ENCODE measurements at regions not wholly inside any gene's neighbourhood (a gene's known extent, or its start where the extent isn't known, plus 50 kb on each side); places are given as distances from the start of the nearest gene placed in this dataset.
"Not testable (repeated sequence)": the region's sequence is repeated elsewhere in the genome, so short reads cannot be mapped to it uniquely, and the experiment has no call there.

GRCh38 chr11:90585491-90585890 lies 362.6 kb upstream of the CHORDC1 start:
- no peaks in the 10 kb centered on the region for H3K4me1 ChIP-seq (ENCODE audit: control insufficient read depth, low read depth, low read length)
- H3K79me2 ChIP-seq (ENCODE audit: control insufficient read depth, insufficient read depth, low read length): no peaks in the 10 kb centered on the region
- H3K18ac ChIP-seq (ENCODE audit: low read length): no peak overlapping the region
- no peak overlapping the region for H4K5ac ChIP-seq (ENCODE audit: low read length)
- H3K4ac ChIP-seq (ENCODE audit: low read depth, low read length): no peak overlapping the region
- no peaks in the 10 kb centered on the region for H3K79me1 ChIP-seq (ENCODE audit: low read length)
- no peak overlapping the region for H2BK15ac ChIP-seq (replicated peaks; ENCODE audit: low read depth)
- no CpG with 5 or more reads among the region's 1 CpG for WGBS (ENCODE audit: extremely low coverage, insufficient coverage, low lambda C conversion rate)
- H2AK5ac ChIP-seq (ENCODE audit: low read length): no peak overlapping the region
- no peak overlapping the region for H2BK120ac ChIP-seq (ENCODE audit: low read depth, low read length)
- DNase-seq: peak; percentile 1
- H3K4me3 ChIP-seq (ENCODE audit: low read length): no peak overlapping the region
- H3K56ac ChIP-seq (ENCODE audit: low read length): no peak overlapping the region
- no peak overlapping the region for H4K8ac ChIP-seq (ENCODE audit: low read depth, low read length)
- no peaks in the 10 kb centered on the region for H3K36me3 ChIP-seq (ENCODE audit: control insufficient read depth, insufficient read depth, low read length)
- H2BK5ac ChIP-seq (ENCODE audit: low read length): no peak overlapping the region
- H3K9ac ChIP-seq (ENCODE audit: low read length): no peak overlapping the region
- no peak overlapping the region for H3K4me2 ChIP-seq (ENCODE audit: low read length)
- H3K23ac ChIP-seq (ENCODE audit: low read length): no peak overlapping the region
- no peaks in the 10 kb centered on the region for H3K27me3 ChIP-seq (ENCODE audit: insufficient read depth, low read length, poor library complexity)
- no peak overlapping the region for H3K27ac ChIP-seq (ENCODE audit: low read depth, low read length)

- not testable (repeated sequence) for H3K27me3 ChIP-seq (ENCODE audit: insufficient read depth, low read length, poor library complexity); H3K18ac ChIP-seq (ENCODE audit: low read length); H3K4me1 ChIP-seq (ENCODE audit: control insufficient read depth, low read depth, low read length); H2BK15ac ChIP-seq (replicated peaks; ENCODE audit: low read depth); H3K27ac ChIP-seq (ENCODE audit: low read depth, low read length); H3K79me2 ChIP-seq (ENCODE audit: control insufficient read depth, insufficient read depth, low read length); H3K4me2 ChIP-seq (ENCODE audit: low read length); H3K9ac ChIP-seq (ENCODE audit: low read length); DNase-seq; H3K79me1 ChIP-seq (ENCODE audit: low read length); H4K8ac ChIP-seq (ENCODE audit: low read depth, low read length); H3K36me3 ChIP-seq (ENCODE audit: control insufficient read depth, insufficient read depth, low read length); H2BK120ac ChIP-seq (ENCODE audit: low read depth, low read length); H3K4me3 ChIP-seq (ENCODE audit: low read length); H4K5ac ChIP-seq (ENCODE audit: low read length); H3K23ac ChIP-seq (ENCODE audit: low read length); H3K4ac ChIP-seq (ENCODE audit: low read depth, low read length); H3K56ac ChIP-seq (ENCODE audit: low read length); H2BK5ac ChIP-seq (ENCODE audit: low read length); H2AK5ac ChIP-seq (ENCODE audit: low read length)
- WGBS (ENCODE audit: extremely low coverage, insufficient coverage, low lambda C conversion rate): no CpG with 5 or more reads among the region's 7 CpGs
These were observed 360.1 kb upstream of the CHORDC1 start for GRCh38 chr11:90582999-90583398.

DNA sequence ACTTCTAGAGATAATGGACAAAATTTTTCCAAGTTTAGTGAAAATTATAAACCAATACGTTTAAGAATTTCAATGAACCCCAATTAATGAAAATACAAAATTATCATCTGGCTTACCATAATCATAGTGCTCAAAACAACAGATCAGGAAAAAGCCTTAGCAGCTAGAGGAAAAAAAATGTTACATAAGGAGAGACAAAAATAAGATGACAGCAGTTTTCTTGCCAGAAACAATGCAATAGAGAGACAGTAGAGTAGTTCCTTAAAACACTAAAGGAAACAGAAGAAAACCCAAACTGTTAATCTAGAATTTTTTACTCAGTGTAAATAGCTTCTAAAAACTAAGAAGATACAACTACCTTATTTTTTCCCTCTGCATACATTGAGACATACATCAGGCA lies 341.7 kb upstream of the CHORDC1 start:
- no CpG with 5 or more reads among the region's 1 CpG for WGBS (ENCODE audit: extremely low coverage, insufficient coverage, low lambda C conversion rate)
- H2BK15ac ChIP-seq (replicated peaks; ENCODE audit: low read depth): no peak overlapping the region
- H3K4me2 ChIP-seq (ENCODE audit: low read length): no peak overlapping the region
- H3K79me2 ChIP-seq (ENCODE audit: control insufficient read depth, insufficient read depth, low read length): no peaks in the 10 kb centered on the region
- no peak for DNase-seq
- no peaks in the 10 kb centered on the region for H3K79me1 ChIP-seq (ENCODE audit: low read length)
- H3K23ac ChIP-seq (ENCODE audit: low read length): no peak overlapping the region
- no peak overlapping the region for H2BK120ac ChIP-seq (ENCODE audit: low read depth, low read length)
- no peak overlapping the region for H4K8ac ChIP-seq (ENCODE audit: low read depth, low read length)
- no peak overlapping the region for H3K18ac ChIP-seq (ENCODE audit: low read length)
- no peaks in the 10 kb centered on the region for H3K27me3 ChIP-seq (ENCODE audit: insufficient read depth, low read length, poor library complexity)
- no peaks in the 10 kb centered on the region for H3K36me3 ChIP-seq (ENCODE audit: control insufficient read depth, insufficient read depth, low read length)
- no peak overlapping the region for H2AK5ac ChIP-seq (ENCODE audit: low read length)
- no peaks in the 10 kb centered on the region for H3K4me1 ChIP-seq (ENCODE audit: control insufficient read depth, low read depth, low read length)
- no peak overlapping the region for H3K4ac ChIP-seq (ENCODE audit: low read depth, low read length)
- no peak overlapping the region for H3K27ac ChIP-seq (ENCODE audit: low read depth, low read length)
- no peak overlapping the region for H3K9ac ChIP-seq (ENCODE audit: low read length)
- no peak overlapping the region for H2BK5ac ChIP-seq (ENCODE audit: low read length)
- no peak overlapping the region for H3K56ac ChIP-seq (ENCODE audit: low read length)
- no peak overlapping the region for H4K5ac ChIP-seq (ENCODE audit: low read length)
- H3K4me3 ChIP-seq (ENCODE audit: low read length): no peak overlapping the region

DNA sequence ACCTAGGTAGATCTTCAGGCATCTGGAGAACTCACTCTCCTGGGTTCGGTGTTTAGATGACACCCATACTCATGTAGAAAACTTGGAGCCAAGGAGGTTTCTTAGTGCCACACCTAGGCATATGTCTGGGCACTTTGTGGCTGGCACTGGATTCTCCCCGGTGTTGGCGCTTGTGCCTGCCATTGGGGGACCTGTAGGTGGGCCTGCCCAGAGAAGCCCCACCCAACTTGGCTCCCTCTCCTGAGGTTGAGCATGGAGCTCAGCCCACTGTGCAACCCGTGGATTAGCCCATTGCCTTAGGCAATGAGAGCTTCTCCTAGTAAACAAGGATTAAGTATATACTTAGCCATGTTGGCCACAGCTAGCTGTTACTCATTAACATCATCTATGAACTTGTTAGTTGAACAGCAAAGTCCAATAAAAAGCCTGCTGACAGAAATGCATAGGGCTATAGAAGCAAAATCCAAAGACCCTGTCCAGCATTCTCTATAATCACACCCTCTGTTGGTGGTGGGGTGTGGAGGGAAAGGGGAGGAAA lies 335.5 kb upstream of the CHORDC1 start:
- no peak overlapping the region for H2AK5ac ChIP-seq (ENCODE audit: low read length)
- no peaks in the 10 kb centered on the region for H3K4me1 ChIP-seq (ENCODE audit: control insufficient read depth, low read depth, low read length)
- H3K79me2 ChIP-seq (ENCODE audit: control insufficient read depth, insufficient read depth, low read length): no peaks in the 10 kb centered on the region
- H3K56ac ChIP-seq (ENCODE audit: low read length): no peak overlapping the region
- no peak overlapping the region for H2BK5ac ChIP-seq (ENCODE audit: low read length)
- no peak overlapping the region for H3K18ac ChIP-seq (ENCODE audit: low read length)
- no peaks in the 10 kb centered on the region for H3K79me1 ChIP-seq (ENCODE audit: low read length)
- H3K4ac ChIP-seq (ENCODE audit: low read depth, low read length): no peak overlapping the region
- no peak overlapping the region for H3K4me3 ChIP-seq (ENCODE audit: low read length)
- no CpG with 5 or more reads among the region's 4 CpGs for WGBS (ENCODE audit: extremely low coverage, insufficient coverage, low lambda C conversion rate)
- H3K23ac ChIP-seq (ENCODE audit: low read length): no peak overlapping the region
- H3K36me3 ChIP-seq (ENCODE audit: control insufficient read depth, insufficient read depth, low read length): no peaks in the 10 kb centered on the region
- no peak overlapping the region for H4K8ac ChIP-seq (ENCODE audit: low read depth, low read length)
- H3K4me2 ChIP-seq (ENCODE audit: low read length): no peak overlapping the region
- H2BK120ac ChIP-seq (ENCODE audit: low read depth, low read length): no peak overlapping the region
- no peak overlapping the region for H2BK15ac ChIP-seq (replicated peaks; ENCODE audit: low read depth)
- DNase-seq: no peak
- no peak overlapping the region for H3K9ac ChIP-seq (ENCODE audit: low read length)
- no peak overlapping the region for H4K5ac ChIP-seq (ENCODE audit: low read length)
- H3K27ac ChIP-seq (ENCODE audit: low read depth, low read length): no peak overlapping the region
- no peaks in the 10 kb centered on the region for H3K27me3 ChIP-seq (ENCODE audit: insufficient read depth, low read length, poor library complexity)

GRCh38 chr11:90556606-90557005 lies 333.8 kb upstream of the CHORDC1 start:
- H3K27me3 ChIP-seq (ENCODE audit: insufficient read depth, low read length, poor library complexity): no peaks in the 10 kb centered on the region
- no peak overlapping the region for H3K4me2 ChIP-seq (ENCODE audit: low read length)
- H3K9ac ChIP-seq (ENCODE audit: low read length): no peak overlapping the region
- no peaks in the 10 kb centered on the region for H3K79me2 ChIP-seq (ENCODE audit: control insufficient read depth, insufficient read depth, low read length)
- no peak overlapping the region for H2BK5ac ChIP-seq (ENCODE audit: low read length)
- no peak overlapping the region for H2AK5ac ChIP-seq (ENCODE audit: low read length)
- no peak overlapping the region for H3K4me3 ChIP-seq (ENCODE audit: low read length)
- H3K4ac ChIP-seq (ENCODE audit: low read depth, low read length): no peak overlapping the region
- no peaks in the 10 kb centered on the region for H3K36me3 ChIP-seq (ENCODE audit: control insufficient read depth, insufficient read depth, low read length)
- H3K18ac ChIP-seq (ENCODE audit: low read length): no peak overlapping the region
- H3K56ac ChIP-seq (ENCODE audit: low read length): no peak overlapping the region
- no peak overlapping the region for H3K27ac ChIP-seq (ENCODE audit: low read depth, low read length)
- H2BK120ac ChIP-seq (ENCODE audit: low read depth, low read length): no peak overlapping the region
- H4K5ac ChIP-seq (ENCODE audit: low read length): no peak overlapping the region
- H3K4me1 ChIP-seq (ENCODE audit: control insufficient read depth, low read depth, low read length): no peaks in the 10 kb centered on the region
- H3K23ac ChIP-seq (ENCODE audit: low read length): no peak overlapping the region
- no peak for DNase-seq
- no CpG with 5 or more reads among the region's 4 CpGs for WGBS (ENCODE audit: extremely low coverage, insufficient coverage, low lambda C conversion rate)
- no peak overlapping the region for H4K8ac ChIP-seq (ENCODE audit: low read depth, low read length)
- H2BK15ac ChIP-seq (replicated peaks; ENCODE audit: low read depth): no peak overlapping the region
- no peaks in the 10 kb centered on the region for H3K79me1 ChIP-seq (ENCODE audit: low read length)

DNA sequence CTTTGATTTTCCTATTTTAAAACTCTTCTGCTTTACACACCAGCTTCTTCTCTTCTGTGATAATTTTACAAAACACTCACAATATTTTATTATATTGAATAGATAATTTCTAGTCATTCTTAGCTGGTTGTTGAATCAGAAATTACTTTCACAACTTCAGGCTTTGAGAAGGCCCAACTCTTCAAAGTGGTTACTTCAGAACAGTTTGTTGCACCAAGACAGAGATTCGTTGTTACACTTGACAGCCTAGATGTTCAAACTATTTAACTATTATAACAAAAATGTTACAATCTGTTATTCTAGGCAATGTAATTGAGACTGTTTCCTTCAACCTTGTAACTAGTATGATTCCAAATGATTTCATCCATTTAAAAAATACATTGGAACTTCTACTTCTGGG lies 333.2 kb upstream of the CHORDC1 start:
- H2AK5ac ChIP-seq (ENCODE audit: low read length): no peak overlapping the region
- H3K4ac ChIP-seq (ENCODE audit: low read depth, low read length): no peak overlapping the region
- no peaks in the 10 kb centered on the region for H3K79me1 ChIP-seq (ENCODE audit: low read length)
- H3K27me3 ChIP-seq (ENCODE audit: insufficient read depth, low read length, poor library complexity): no peaks in the 10 kb centered on the region
- no peaks in the 10 kb centered on the region for H3K79me2 ChIP-seq (ENCODE audit: control insufficient read depth, insufficient read depth, low read length)
- no peak overlapping the region for H3K27ac ChIP-seq (ENCODE audit: low read depth, low read length)
- no peak overlapping the region for H3K4me3 ChIP-seq (ENCODE audit: low read length)
- H3K18ac ChIP-seq (ENCODE audit: low read length): no peak overlapping the region
- no peaks in the 10 kb centered on the region for H3K4me1 ChIP-seq (ENCODE audit: control insufficient read depth, low read depth, low read length)
- H3K56ac ChIP-seq (ENCODE audit: low read length): no peak overlapping the region
- no CpG with 5 or more reads among the region's 1 CpG for WGBS (ENCODE audit: extremely low coverage, insufficient coverage, low lambda C conversion rate)
- no peak overlapping the region for H3K4me2 ChIP-seq (ENCODE audit: low read length)
- no peak overlapping the region for H4K5ac ChIP-seq (ENCODE audit: low read length)
- no peaks in the 10 kb centered on the region for H3K36me3 ChIP-seq (ENCODE audit: control insufficient read depth, insufficient read depth, low read length)
- no peak overlapping the region for H4K8ac ChIP-seq (ENCODE audit: low read depth, low read length)
- H2BK5ac ChIP-seq (ENCODE audit: low read length): no peak overlapping the region
- H3K9ac ChIP-seq (ENCODE audit: low read length): no peak overlapping the region
- DNase-seq: no peak
- no peak overlapping the region for H2BK120ac ChIP-seq (ENCODE audit: low read depth, low read length)
- H2BK15ac ChIP-seq (replicated peaks; ENCODE audit: low read depth): no peak overlapping the region
- no peak overlapping the region for H3K23ac ChIP-seq (ENCODE audit: low read length)

Measured in mesendoderm (in vitro differentiated cells).